ENCODE measurements at regions not wholly inside any gene's neighbourhood (a gene's known extent, or its start where the extent isn't known, plus 50 kb on each side); places are given as distances from the start of the nearest gene placed in this dataset.
"Not testable (repeated sequence)": the region's sequence is repeated elsewhere in the genome, so short reads cannot be mapped to it uniquely, and the experiment has no call there.

- not testable (repeated sequence) for ATAC-seq
Measured at GRCh38 chr9:67288117-67288735, 295.9 kb upstream of the SPATA31A3 start.

DNA sequence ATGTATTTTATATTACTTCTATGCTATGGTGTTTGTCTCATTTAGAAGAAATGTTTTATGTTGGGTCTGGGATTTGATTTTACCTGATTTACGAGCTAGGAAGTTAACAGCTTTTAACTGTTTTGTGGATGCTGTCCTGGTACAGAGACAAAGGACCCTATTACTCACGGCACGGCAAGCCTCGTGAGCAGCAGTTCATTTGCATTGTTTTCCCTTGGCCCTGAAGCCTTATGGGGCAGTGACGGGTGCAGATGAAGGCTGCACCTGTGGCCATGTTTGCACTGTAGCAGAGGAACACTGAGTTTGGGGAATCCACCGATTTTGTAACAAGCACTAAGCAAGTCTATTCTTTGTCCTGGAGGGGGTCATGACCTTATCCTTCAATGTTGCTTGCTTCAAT, 291.9 kb upstream of the SPATA31A3 start:
- ATAC-seq, result not testable (repeated sequence)

GRCh38 chr9:67281574-67281973, 289.2 kb upstream of the SPATA31A3 start:
- not testable (repeated sequence) for ATAC-seq

GRCh38 chr9:67269692-67270091, 277.3 kb upstream of the SPATA31A3 start:
- ATAC-seq, result not testable (repeated sequence)

- ATAC-seq, result not testable (repeated sequence)
Measured at GRCh38 chr9:67257894-67258293, 265.5 kb upstream of the SPATA31A3 start.

DNA sequence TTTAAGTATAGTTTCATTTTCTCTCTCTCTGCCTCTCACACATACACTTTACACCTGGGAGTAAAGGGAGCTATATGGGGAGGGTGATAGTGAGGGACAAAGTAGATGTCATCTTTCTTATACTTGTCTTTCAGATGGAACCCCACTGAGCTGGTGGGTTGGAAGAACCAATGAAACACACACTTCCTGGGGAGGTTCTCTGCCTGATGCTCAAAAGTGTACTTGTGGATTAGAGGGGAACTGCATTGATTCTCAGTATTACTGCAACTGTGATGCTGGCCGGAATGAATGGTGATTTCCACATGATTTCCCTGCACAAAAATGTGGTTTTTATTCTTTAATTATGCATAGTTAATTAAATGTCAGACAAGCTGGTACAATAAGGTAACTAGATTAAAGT, 256.6 kb upstream of the SPATA31A3 start:
- ATAC-seq, result not testable (repeated sequence)

- not testable (repeated sequence) for ATAC-seq
Measured at GRCh38 chr9:67212073-67212472, 219.7 kb upstream of the SPATA31A3 start.

DNA sequence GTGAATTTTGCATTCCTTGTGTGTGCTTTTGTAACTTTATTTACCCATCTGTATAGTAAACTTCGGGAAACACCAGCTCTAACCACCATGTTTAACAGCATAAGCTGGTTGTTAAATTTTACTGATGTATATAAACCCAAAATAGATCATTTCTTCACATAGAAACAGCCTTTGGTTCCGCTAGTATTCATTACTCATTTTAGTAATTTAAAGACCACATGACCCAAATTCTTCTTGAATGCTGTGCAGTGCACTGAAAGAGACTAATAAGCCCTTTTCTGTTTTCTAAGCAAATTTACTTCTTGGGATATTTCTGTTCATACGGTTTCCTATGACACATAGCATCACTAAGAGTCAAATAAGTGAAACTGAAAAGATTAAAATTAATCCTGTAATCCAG, 218.5 kb upstream of the SPATA31A3 start:
- ATAC-seq, result not testable (repeated sequence)

DNA sequence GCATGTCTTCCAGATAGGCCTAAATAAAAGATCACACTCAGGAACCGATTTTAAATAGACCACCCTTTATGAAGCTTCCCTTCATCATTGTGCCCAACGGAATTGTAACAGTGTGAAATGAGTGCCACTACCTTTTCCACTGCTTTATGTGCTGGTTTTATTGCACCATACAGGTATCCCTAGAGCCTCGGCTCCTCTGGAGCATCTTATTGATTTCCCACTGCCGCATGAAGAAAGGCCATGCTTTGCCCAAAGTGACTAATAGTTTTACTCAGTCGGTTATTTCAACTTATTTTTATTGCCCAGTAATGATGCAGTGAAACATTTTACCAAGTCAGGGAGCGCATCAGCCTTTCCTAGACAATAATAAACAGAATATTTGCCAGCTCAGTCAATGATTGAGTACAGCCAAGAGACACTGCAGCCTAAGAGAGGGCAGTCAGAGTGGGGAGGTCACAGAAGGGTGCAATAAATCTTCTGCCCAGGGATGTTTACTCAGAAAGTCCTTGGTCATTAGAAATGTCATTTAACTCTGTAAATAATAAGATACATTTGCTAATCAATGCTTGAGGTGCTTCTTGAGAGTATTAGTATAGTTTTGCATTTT, 216.6 kb upstream of the SPATA31A3 start:
- not testable (repeated sequence) for ATAC-seq

DNA sequence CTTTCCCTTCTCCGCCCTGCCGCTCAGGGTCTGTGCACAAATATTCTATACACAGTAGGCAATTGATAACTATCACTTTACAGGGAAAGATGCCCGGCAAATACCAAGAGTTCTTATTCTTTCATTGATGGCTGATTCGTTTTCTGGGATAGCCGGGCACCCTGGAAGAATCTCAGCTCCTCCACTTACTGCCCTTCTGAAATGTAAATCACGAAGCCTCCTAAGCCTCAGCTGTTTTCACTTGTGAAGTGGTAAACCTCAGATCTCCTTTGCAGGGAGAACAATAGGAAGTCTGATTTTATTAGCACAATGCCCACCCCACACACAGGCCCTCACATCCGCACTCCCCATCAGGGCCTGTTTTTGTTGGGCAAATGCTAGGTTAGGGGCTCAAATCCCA, 203.8 kb upstream of the SPATA31A3 start:
- not testable (repeated sequence) for ATAC-seq

GRCh38 chr9:67195357-67195756, 203.0 kb upstream of the SPATA31A3 start:
- not testable (repeated sequence) for ATAC-seq

DNA sequence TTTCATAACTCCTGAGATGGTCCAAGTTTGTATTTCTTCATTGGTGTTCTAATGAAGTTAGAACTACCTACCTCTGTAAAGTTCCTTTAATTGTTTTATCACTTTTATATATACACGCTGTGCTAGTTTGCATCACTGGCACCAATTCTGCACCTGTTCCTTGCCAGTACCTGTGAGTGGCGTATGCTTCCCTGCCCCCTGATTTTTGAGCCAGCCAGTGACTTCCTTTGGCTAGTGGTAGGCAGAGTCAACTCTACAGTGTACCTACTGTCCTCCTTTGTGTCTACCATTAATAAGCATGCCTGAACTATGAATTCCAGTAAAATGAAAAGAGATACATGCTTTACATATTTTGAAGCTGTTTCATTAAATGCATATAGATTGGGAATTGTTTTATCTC, 186.8 kb upstream of the SPATA31A3 start:
- ATAC-seq, result not testable (repeated sequence)

DNA sequence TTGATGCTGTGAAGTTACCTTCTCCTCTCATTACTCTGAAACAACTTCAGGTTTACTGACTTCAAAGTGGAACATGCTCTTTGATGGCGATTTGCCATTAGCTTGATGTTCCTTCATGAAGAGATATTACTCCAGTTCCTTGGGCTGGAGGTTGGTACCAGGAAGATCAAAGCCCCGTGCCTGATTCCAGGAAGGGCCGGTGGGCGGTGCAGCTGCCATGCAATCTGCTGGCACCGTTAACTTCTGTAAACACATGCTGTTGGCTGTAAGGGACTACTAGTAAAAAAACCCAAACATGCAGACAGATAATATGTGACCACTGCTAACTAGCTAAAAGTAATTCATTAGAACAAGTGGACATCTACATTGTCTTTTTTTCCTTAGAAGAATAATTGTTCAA, 182.8 kb upstream of the SPATA31A3 start:
- not testable (repeated sequence) for ATAC-seq

DNA sequence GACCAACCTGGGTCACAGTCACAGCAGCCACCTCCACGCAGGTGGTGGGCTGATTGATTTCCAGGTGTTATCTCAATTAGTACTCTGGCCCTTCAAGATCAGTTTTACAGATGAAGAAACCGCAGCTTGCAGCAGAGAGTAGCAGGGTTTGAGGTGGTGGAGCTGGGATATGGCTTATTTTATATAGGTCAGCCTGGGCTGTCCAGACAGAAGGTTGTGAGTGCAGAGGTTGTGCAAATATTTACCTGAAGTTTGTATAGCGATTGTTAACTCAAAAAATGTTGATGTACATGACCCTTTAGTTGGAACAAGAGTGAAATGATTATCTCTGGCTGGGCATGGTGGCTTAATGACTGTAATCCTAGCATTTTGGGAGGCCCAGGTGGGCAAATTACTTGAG, 179.4 kb upstream of the SPATA31A3 start:
- not testable (repeated sequence) for ATAC-seq

GRCh38 chr9:67168530-67169157, 176.3 kb upstream of the SPATA31A3 start:
- ATAC-seq, result not testable (repeated sequence)

DNA sequence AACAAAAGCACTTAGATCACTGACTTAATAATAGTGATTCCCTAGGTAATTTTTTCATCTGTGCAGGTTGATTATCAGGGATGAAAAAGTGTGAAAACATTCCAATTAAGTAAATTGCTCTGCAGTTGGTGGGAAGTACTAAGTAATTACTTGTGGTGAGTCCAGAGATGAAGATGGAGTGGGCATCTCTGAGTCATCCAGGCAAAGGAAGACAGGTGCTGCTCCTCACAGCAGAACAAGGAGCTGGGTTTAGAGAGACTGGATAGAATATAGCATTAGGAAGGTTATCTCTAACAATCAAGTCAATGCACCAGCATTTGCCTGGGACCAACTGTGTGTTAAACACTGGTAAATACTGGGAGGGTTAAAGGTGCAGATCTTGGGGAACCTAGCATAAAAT, 174.0 kb upstream of the SPATA31A3 start:
- ATAC-seq, result not testable (repeated sequence)

- not testable (repeated sequence) for ATAC-seq
Measured at GRCh38 chr9:67162827-67163226, 170.5 kb upstream of the SPATA31A3 start.

- not testable (repeated sequence) for ATAC-seq
Measured at GRCh38 chr9:67155218-67155617, 162.9 kb upstream of the SPATA31A3 start.

GRCh38 chr9:67153501-67153900, 161.2 kb upstream of the SPATA31A3 start:
- ATAC-seq, result not testable (repeated sequence)

GRCh38 chr9:67142392-67143107, 150.2 kb upstream of the SPATA31A3 start:
- not testable (repeated sequence) for ATAC-seq

DNA sequence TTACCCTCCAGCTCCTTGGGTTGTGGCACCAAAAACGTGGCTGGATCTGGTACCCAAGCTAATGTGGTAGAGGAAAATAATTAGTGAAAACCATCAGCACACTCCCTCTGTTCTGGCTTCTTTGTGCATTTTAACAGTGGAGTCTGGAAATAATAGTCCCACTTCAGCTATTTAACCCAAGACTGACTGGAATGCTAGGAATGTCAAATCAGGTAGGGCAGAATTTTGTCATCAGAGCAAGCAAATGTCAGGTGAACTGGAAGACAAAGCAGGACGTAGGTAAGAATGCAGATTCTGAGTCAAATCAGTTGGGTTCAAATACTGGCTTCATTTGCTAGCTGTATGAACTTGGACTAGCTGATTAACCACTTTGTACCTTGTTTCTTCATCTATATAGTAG, 144.0 kb upstream of the SPATA31A3 start:
- ATAC-seq, result not testable (repeated sequence)

GRCh38 chr9:67133124-67133523, 140.8 kb upstream of the SPATA31A3 start:
- ATAC-seq, result not testable (repeated sequence)

- ATAC-seq, result not testable (repeated sequence)
Measured at GRCh38 chr9:67116761-67117160, 124.4 kb upstream of the SPATA31A3 start.
